ENCODE measurements at regions not wholly inside any gene's neighbourhood (a gene's known extent, or its start where the extent isn't known, plus 50 kb on each side); places are given as distances from the start of the nearest gene placed in this dataset.

- H3K36me3 ChIP-seq (ENCODE audit: control insufficient read depth, insufficient read depth, low read length): no peaks in the 10 kb centered on the region
- no peak overlapping the region for H3K27ac ChIP-seq (ENCODE audit: low read length)
- DNase-seq (ENCODE audit: low read depth, low spot score) (no peak), ATAC-seq (no peak)
- in situ Hi-C loops (cut with HindIII; ENCODE audit: low pct_unique_long_range_greater_than_20kb, low sequenced_read_pairs): no loop called here
- H3K4me3 ChIP-seq (ENCODE audit: low read depth in 2 of 2, low read length in 2 of 2): no peak overlapping the region
- H3K27me3 ChIP-seq (ENCODE audit: control insufficient read depth, insufficient read depth, low read length): no peaks in the 10 kb centered on the region
- intact Hi-C loops (cut with micrococcal nuclease; ENCODE audit: unreplicated experiment): no loop called here
- POLR2A ChIA-PET: no interaction called here
- BruUV-seq (replicated peaks): no TSS peak
- CTCF ChIA-PET: no interaction called here
- no peak for TF ChIP-seq CTCF (IDR thresholded peaks at IDR 0.05)
- no peak for TF ChIP-seq REST (IDR thresholded peaks at IDR 0.05; ENCODE audit: insufficient read depth in 1 of 2, low read depth in 2 of 2, low read length in 1 of 2)
- no peak for TF ChIP-seq POLR2AphosphoS5 (IDR thresholded peaks at IDR 0.05; ENCODE audit: low read depth, low read length)
- TF ChIP-seq TCF7L2 (IDR thresholded peaks at IDR 0.05; ENCODE audit: low read depth, low read length): no peak
- TF ChIP-seq SIN3A (IDR thresholded peaks at IDR 0.05; ENCODE audit: borderline replicate concordance, insufficient read depth, low read depth, low read length): no peak
- no peaks in the 10 kb centered on the region for H3K4me1 ChIP-seq (ENCODE audit: control insufficient read depth, insufficient read depth, low read length)
- H3K9me3 ChIP-seq (ENCODE audit: control insufficient read depth, insufficient read depth, low read depth, low read length): no peaks in the 10 kb centered on the region
Measured at GRCh38 chr16:64116151-64116550, 1005.7 kb downstream of the CDH11 start.

- H3K36me3 ChIP-seq (ENCODE audit: control insufficient read depth, insufficient read depth, low read length): no peaks in the 10 kb centered on the region
- H3K27ac ChIP-seq (ENCODE audit: low read length): no peak overlapping the region
- in situ Hi-C loops (cut with HindIII; ENCODE audit: low pct_unique_long_range_greater_than_20kb, low sequenced_read_pairs) (no loop called here), intact Hi-C loops (cut with micrococcal nuclease; ENCODE audit: unreplicated experiment) (no loop called here)
- POLR2A ChIA-PET: no interaction called here
- no peak overlapping the region for H3K4me3 ChIP-seq (ENCODE audit: low read depth in 2 of 2, low read length in 2 of 2)
- H3K27me3 ChIP-seq (ENCODE audit: control insufficient read depth, insufficient read depth, low read length): no peaks in the 10 kb centered on the region
- BruUV-seq (replicated peaks): no TSS peak
- CTCF ChIA-PET: no interaction called here
- no peaks in the 10 kb centered on the region for H3K4me1 ChIP-seq (ENCODE audit: control insufficient read depth, insufficient read depth, low read length)
- no peaks in the 10 kb centered on the region for H3K9me3 ChIP-seq (ENCODE audit: control insufficient read depth, insufficient read depth, low read depth, low read length)
- no peak for ATAC-seq
- no peak for TF ChIP-seq REST (IDR thresholded peaks at IDR 0.05; ENCODE audit: insufficient read depth in 1 of 2, low read depth in 2 of 2, low read length in 1 of 2)
- no peak for TF ChIP-seq TCF7L2 (IDR thresholded peaks at IDR 0.05; ENCODE audit: low read depth, low read length)
- no peak for TF ChIP-seq CTCF (IDR thresholded peaks at IDR 0.05)
- DNase-seq (ENCODE audit: low read depth, low spot score): no peak
Measured at GRCh38 chr16:64109241-64109640, 1012.6 kb downstream of the CDH11 start.
